Panc1 (cell line): ENCODE measurements at regions not wholly inside any gene's neighbourhood (a gene's known extent, or its start where the extent isn't known, plus 50 kb on each side); places are given as distances from the start of the nearest gene placed in this dataset.

Experiments used
- ATAC-seq: fragments of 200-7000 bp; cut with Tn5 transposase; 2 replicates; pipeline ENCODE4 v1.9.1; 2020; ENCODE audit warnings: mild to moderate bottlenecking, moderate library complexity
- BruUV-seq: library from RNA; stranded (reverse); fragments of 400-500 nt; replicated peaks from 2 replicates; lab custom pipeline; 2021; lab: Mats Ljungman, UMichigan
- CTCF ChIA-PET: fragments of 300-600 bp; sonication (Branson Sonifier 250); formaldehyde crosslinking; loops from one replicate; lab custom pipeline; 2022; ENCODE audit warnings: antibody characterized with exemption; lab: Charles Lee
- POLR2A ChIA-PET: fragments of 300-600 bp; sonication (Branson Sonifier 250); formaldehyde crosslinking; loops from one replicate; lab custom pipeline; 2022; ENCODE audit warnings: antibody characterized with exemption; lab: Charles Lee
- DNase-seq: peaks from one replicate; pipeline ENCODE4 v3.0.0-alpha.2; 2010; ENCODE audit warnings: low read depth, low spot score
- H3K27ac ChIP-seq: 2 replicates; pipeline ENCODE4 v1.5.1; 2011; ENCODE audit warnings: mild to moderate bottlenecking, low read length, inconsistent platforms
- H3K27me3 ChIP-seq: fragments of 200-500 bp; sonication (Bioruptor generic); 2 replicates; pipeline ENCODE4 v1.6.0; 2014; ENCODE audit warnings: low read length, inconsistent platforms; ENCODE audit not compliant: control insufficient read depth, insufficient read depth
- H3K36me3 ChIP-seq: fragments of 200-500 bp; sonication (Bioruptor generic); 2 replicates; pipeline ENCODE4 v1.5.1; 2014; ENCODE audit warnings: inconsistent platforms, mild to moderate bottlenecking, low read length, moderate library complexity; ENCODE audit not compliant: control insufficient read depth, insufficient read depth
- H3K4me1 ChIP-seq: 2 replicates; pipeline ENCODE4 v1.5.1; 2011; ENCODE audit warnings: inconsistent platforms, mild to moderate bottlenecking, low read length, moderate library complexity; ENCODE audit not compliant: control insufficient read depth, insufficient read depth
- H3K4me3 ChIP-seq, 2 experiments: 2 replicates each; pipeline ENCODE4 v1.5.1; 2011 to 2012; ENCODE audit warnings: low read depth in 2 of 2, low read length in 2 of 2, mild to moderate bottlenecking in 2 of 2, inconsistent platforms in 1 of 2, moderate library complexity in 1 of 2
- H3K9me3 ChIP-seq: fragments of 200-500 bp; sonication (Bioruptor generic); 2 replicates; pipeline ENCODE4 v1.5.1; 2014; ENCODE audit warnings: low read depth, mild to moderate bottlenecking, inconsistent platforms, low read length, moderate library complexity; ENCODE audit not compliant: control insufficient read depth, insufficient read depth
- POLR2AphosphoS5 ChIP-seq: IDR thresholded peaks from 2 replicates; pipeline ENCODE4 v1.6.1; 2012; ENCODE audit warnings: mild to moderate bottlenecking, low read depth, low read length, moderate library complexity
- SIN3A ChIP-seq: IDR thresholded peaks from 2 replicates; pipeline ENCODE4 v1.6.1; 2012; ENCODE audit warnings: low read depth, mild to moderate bottlenecking, low read length, moderate library complexity, borderline replicate concordance; ENCODE audit not compliant: insufficient read depth
- TCF7L2 ChIP-seq: IDR thresholded peaks from 2 replicates; pipeline ENCODE4 v1.6.1; 2011; ENCODE audit warnings: mild to moderate bottlenecking, low read depth, low read length, inconsistent platforms
- in situ Hi-C: cut with HindIII; loops from 2 replicates; pipeline ENCODE4 v1.10.0; 2016; ENCODE audit warnings: low sequenced_read_pairs, low pct_unique_long_range_greater_than_20kb
- intact Hi-C: fragments of 100-400 bp; cut with micrococcal nuclease; formaldehyde crosslinking; loops from one replicate; pipeline ENCODE4 v1.10.0; 2022; ENCODE audit not compliant: unreplicated experiment
- TF ChIP-seq, protein P1 (sequence below), 2 experiments: IDR thresholded peaks; 2 replicates each; pipeline ENCODE4 v1.6.1; 2011 to 2012; ENCODE audit warnings: low read depth in 2 of 2, control low read depth in 1 of 2, low read length in 1 of 2, mild to moderate bottlenecking in 1 of 2, moderate library complexity in 1 of 2; ENCODE audit not compliant: insufficient read depth in 1 of 2
- TF ChIP-seq, protein P2 (sequence below): fragments of 450-650 bp; IDR thresholded peaks from 2 replicates; pipeline ENCODE4 v1.5.1; 2017; ENCODE audit warnings: mild to moderate bottlenecking

DNA sequence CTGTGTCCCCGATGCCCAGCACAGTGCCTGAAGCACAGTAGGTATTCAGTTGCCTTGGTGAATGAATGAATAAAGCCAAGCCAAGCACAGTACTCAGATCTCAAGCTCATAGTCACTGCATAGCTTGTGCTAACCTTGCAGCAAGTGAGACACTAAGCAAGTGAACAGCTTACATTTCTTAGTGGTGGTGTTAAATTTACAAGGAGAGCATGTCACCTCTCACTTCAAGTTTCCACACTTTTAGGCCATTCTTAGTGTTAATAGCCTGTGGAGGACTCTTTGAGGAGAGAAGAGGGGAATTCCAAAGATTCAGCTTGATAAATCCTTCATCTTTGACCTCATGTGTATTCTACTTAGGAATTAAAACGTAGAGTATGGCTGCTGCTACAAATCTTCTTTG is 104.7 kb downstream of the C9orf152 start:
- no peak for DNase-seq
- no TSS peak for BruUV-seq
- ATAC-seq, result no peak
- TF ChIP-seq POLR2AphosphoS5 (no peak), SIN3A (no peak), TCF7L2 (no peak)
- TF ChIP-seq, protein P1, sequence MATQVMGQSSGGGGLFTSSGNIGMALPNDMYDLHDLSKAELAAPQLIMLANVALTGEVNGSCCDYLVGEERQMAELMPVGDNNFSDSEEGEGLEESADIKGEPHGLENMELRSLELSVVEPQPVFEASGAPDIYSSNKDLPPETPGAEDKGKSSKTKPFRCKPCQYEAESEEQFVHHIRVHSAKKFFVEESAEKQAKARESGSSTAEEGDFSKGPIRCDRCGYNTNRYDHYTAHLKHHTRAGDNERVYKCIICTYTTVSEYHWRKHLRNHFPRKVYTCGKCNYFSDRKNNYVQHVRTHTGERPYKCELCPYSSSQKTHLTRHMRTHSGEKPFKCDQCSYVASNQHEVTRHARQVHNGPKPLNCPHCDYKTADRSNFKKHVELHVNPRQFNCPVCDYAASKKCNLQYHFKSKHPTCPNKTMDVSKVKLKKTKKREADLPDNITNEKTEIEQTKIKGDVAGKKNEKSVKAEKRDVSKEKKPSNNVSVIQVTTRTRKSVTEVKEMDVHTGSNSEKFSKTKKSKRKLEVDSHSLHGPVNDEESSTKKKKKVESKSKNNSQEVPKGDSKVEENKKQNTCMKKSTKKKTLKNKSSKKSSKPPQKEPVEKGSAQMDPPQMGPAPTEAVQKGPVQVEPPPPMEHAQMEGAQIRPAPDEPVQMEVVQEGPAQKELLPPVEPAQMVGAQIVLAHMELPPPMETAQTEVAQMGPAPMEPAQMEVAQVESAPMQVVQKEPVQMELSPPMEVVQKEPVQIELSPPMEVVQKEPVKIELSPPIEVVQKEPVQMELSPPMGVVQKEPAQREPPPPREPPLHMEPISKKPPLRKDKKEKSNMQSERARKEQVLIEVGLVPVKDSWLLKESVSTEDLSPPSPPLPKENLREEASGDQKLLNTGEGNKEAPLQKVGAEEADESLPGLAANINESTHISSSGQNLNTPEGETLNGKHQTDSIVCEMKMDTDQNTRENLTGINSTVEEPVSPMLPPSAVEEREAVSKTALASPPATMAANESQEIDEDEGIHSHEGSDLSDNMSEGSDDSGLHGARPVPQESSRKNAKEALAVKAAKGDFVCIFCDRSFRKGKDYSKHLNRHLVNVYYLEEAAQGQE (IDR thresholded peaks at IDR 0.05; ENCODE audit: insufficient read depth in 1 of 2, low read depth in 2 of 2, low read length in 1 of 2), result no peak
- TF ChIP-seq, protein P2, sequence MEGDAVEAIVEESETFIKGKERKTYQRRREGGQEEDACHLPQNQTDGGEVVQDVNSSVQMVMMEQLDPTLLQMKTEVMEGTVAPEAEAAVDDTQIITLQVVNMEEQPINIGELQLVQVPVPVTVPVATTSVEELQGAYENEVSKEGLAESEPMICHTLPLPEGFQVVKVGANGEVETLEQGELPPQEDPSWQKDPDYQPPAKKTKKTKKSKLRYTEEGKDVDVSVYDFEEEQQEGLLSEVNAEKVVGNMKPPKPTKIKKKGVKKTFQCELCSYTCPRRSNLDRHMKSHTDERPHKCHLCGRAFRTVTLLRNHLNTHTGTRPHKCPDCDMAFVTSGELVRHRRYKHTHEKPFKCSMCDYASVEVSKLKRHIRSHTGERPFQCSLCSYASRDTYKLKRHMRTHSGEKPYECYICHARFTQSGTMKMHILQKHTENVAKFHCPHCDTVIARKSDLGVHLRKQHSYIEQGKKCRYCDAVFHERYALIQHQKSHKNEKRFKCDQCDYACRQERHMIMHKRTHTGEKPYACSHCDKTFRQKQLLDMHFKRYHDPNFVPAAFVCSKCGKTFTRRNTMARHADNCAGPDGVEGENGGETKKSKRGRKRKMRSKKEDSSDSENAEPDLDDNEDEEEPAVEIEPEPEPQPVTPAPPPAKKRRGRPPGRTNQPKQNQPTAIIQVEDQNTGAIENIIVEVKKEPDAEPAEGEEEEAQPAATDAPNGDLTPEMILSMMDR, result no peak
- Histone ChIP-seq H3K4me1 (no peaks in the 10 kb centered on the region), H3K27me3 (no peaks in the 10 kb centered on the region), H3K9me3 (no peaks in the 10 kb centered on the region), H3K36me3 (no peaks in the 10 kb centered on the region), H3K27ac (no peak overlapping the region), H3K4me3 (no peak overlapping the region)
- intact Hi-C loops (no loop called here), in situ Hi-C loops (no loop called here)
- ChIA-PET POLR2A (interaction anchor here (0.7 kb wide), 1 partner anchor 19 kb away, joined by 3 read pairs; no protein-coding TSS in a partner anchor), CTCF (no interaction called here)

DNA sequence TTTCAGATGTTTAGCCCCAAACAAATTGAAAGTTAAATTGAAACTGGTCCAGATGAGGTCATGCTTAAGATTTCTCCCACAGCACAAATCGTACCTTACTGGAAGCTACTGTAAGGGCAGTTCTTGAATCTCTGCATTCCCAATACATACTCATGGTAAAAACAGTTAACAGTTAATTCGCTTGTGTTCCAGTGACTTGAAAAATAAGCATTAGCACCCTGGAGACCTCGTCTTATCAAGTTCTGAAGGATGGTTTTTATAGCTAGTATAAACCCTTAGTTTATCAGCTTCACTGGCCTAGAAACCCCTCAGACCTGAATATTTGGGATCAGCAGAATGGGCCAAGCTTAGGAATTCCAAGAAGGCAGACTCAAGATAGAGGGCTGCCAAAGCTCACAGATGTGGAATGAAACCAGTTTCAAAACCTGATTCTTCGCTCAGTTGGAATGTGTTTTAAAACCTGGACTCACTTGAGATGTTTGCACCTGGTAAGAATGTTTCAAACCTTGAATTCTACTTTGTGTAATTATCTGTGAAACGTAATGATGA is 103.6 kb downstream of the C9orf152 start:
- BruUV-seq, result no TSS peak
- Histone ChIP-seq H3K27ac (no peak overlapping the region), H3K9me3 (no peaks in the 10 kb centered on the region), H3K27me3 (no peaks in the 10 kb centered on the region), H3K36me3 (no peaks in the 10 kb centered on the region), H3K4me3 (no peak overlapping the region), H3K4me1 (no peaks in the 10 kb centered on the region)
- in situ Hi-C loops (no loop called here), intact Hi-C loops (no loop called here)
- ATAC-seq, result no peak
- ChIA-PET CTCF (no interaction called here), POLR2A (no interaction called here)
- TF ChIP-seq, protein P1 (IDR thresholded peaks at IDR 0.05; ENCODE audit: insufficient read depth in 1 of 2, low read depth in 2 of 2, low read length in 1 of 2), result no peak
- TF ChIP-seq POLR2AphosphoS5 (no peak), SIN3A (no peak), TCF7L2 (no peak)
- TF ChIP-seq, protein P2, result no peak
- no peak for DNase-seq
